ENCODE measurements at regions not wholly inside any gene's neighbourhood (a gene's known extent, or its start where the extent isn't known, plus 50 kb on each side); places are given as distances from the start of the nearest gene placed in this dataset.

GRCh38 chr11:92050305-92050704 is 174.3 kb upstream of the FAT3 start:
- TF ChIP-seq CTCF (IDR thresholded peaks at IDR 0.05) (no peak), POLR2A (IDR thresholded peaks at IDR 0.05) (no peak), EP300 (IDR thresholded peaks at IDR 0.05) (no peak)

Data from ovary (tissue), 3 donors.